Dermis blood vessel endothelial cell (primary cell): ENCODE measurements at regions not wholly inside any gene's neighbourhood (a gene's known extent, or its start where the extent isn't known, plus 50 kb on each side); places are given as distances from the start of the nearest gene placed in this dataset.

Experiments used
- DNase-seq: peaks from one replicate; pipeline ENCODE4 v3.0.0; 2010

DNA sequence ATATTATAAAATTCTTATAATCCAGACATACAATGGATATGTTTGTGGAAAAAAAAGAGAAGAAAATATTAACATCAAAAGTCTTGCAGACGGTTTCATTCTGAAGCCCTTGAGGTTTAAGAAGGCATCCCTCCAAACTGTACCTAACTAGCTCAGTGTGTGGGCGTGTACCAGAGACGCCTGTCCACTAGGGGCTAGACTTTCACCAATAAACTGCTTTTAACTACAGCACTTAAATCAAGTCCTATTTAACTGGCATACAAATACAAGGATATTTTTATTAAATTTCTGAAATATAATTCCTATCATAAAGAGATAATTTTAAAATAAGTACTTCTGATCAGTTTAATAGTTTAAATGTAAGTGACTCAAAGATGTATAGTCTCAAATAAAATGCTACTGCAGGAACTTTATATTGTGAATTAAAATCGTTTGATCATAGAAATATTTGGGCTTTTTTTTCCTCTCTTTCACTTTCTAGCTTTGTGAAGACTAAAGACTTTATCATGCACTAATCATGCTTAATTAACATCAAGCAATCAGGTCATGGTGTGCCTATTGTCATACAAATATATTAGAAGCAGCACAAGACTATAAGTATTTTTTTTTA is 437.7 kb downstream of the SATB2 start:
- DNase-seq, result no peak

DNA sequence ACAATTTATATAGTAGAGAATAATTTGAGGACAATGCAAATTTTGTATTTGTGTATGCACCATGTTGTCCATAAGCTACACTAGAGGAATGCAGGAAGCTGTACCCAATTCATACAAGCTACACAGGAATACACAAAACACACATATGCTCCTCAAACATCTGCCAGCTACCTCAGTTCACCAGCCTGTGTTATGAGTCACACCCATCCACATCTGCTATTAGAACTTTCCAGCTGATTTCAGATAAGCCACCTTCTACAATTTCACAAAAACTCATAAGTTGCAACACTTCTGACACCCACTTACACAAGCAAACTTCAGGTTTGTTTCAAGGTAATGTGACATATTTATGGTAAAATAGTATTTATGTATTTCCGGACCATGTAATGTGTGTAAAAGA is 438.9 kb downstream of the SATB2 start:
- DNase-seq, result no peak

GRCh38 chr2:199015072-199015471 is 442.7 kb downstream of the SATB2 start:
- no peak for DNase-seq

- no peak for DNase-seq
These were observed 443.5 kb downstream of the SATB2 start for GRCh38 chr2:199014226-199014625.

DNA sequence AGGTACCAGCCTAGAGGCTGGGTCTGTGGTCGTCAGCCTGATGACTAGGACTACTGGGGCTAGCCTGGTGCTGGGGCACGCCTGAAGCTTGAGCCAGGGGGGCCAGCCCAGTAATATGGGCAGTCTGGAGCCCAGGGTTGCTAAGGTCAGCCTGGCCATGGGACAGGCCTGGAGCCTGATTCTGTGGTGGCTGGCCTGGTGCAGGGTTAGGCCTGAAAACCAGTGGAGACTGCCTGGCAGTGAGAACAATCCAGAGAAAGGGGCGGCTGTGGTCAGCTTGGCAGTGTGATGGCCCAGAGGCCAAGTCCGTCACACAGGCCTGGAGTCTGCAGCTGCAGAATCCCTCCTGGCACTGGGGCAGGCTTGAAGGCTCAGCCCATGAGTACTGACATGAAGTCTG is 445.8 kb downstream of the SATB2 start:
- no peak for DNase-seq

GRCh38 chr2:198994678-198995077 is 463.1 kb downstream of the SATB2 start:
- DNase-seq, result no peak

GRCh38 chr2:198991431-198991830 is 466.3 kb downstream of the SATB2 start:
- DNase-seq, result no peak

DNA sequence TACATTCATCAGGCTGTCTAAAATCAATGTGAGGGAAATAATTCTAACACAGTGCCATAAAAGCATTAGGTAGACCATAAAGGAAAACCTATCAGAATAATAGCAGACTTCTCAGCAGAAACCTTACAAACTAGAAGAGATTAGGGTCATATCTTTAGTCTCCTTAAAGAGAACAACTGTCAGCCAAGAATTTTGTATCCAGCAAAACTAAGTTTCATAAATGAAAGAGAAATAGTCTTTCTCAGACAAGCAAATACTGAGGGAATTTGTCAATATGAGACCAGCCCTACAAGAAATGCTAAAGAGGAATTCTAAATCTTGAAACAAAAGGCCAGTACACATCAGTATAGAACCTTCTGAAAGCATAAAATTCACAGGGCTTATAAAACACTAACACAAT is 482.0 kb downstream of the SATB2 start:
- DNase-seq, result no peak

DNA sequence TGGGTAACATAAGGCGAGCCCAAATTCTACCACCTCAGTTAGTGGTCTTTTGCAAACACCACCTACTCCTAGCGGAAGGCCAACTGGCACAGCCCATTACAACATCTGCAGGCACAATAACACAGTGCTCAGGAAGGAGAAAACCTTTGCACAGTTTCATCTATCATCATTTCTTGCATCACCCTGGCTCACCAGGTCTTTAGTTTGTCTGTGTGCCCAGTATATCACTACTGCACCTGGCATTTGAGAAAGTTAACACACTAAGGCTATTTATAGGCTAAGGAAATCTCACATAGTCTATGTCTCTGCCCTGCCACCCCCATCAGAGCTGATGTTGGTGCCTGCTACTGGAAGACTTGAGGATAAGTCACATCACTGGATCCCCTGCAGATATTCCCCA is 484.0 kb downstream of the SATB2 start:
- DNase-seq, result peak; percentile 2

DNA sequence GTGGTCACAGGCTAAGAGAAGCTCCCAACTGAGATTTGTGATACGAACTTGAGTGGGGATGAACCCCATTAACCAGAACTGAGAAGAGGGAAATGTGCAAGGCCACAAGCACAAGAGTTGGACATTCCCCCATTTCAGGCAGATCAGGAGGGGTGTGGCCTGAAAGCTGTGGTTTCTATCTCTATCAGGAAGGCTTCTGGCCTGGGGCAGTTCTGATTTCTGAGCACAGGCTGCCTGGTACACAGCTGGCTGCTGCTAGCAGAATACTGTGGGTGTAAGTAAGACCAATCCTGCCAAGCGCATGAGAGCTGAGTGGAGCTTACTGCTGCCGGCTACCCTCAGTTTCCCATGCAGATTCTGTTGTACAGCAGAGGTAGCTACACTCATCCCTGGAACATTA is 484.6 kb downstream of the SATB2 start:
- DNase-seq, result no peak

DNA sequence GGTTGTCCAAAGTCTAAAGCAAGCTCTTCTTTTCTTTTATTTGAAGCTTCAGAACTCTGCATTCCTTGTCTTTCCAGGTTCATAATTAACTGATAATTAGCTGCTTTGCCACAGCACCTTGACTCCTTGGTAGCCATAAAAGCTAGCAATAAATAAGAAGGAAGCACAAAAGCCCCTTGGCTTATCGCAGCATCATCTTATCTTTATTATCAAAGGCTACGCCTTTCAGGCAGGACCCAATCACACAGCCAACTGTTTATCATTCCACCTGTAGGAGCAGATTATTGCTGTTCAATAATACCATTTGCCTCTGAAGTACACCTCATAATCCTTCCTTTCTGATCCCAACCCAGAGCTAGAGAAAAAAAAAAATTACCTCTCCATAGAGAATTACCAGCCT is 489.2 kb downstream of the SATB2 start:
- no peak for DNase-seq

DNA sequence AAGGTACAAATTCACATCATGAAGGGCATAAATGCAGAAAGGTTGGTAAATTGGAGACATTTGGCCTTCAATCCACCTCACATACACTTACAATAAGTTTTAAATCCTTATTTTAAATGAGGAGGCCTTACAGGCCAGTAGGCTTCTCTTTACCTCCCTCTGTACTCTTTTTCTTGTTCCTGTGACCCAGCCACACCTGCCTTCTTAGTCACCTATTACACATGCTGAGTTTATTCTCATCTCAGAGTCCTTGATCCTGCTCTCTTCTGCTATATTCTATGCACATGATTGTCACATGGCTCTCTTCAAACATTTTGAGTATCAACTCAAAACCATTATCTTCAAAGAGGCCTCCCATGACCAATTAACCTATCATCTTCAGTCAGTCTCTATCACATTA is 491.5 kb downstream of the SATB2 start:
- no peak for DNase-seq

DNA sequence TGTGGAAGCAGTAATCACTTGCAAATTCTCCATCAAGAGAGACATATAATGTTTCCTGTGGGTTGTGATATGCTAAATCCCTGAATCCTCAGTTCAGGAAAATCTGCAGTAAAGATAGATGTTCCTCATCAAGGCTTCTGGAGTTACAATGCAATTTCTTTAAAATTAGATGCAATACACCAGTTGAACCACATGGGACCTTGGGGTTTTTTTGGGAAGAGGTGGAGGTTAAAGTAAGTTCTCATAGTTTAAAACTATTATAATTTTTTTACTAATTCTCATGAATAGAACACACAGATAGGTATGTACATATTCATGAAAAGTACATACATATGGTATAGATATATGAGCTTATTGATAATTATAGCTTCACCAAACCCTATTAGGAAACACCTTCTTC is 496.2 kb downstream of the SATB2 start:
- no peak for DNase-seq

GRCh38 chr2:198957181-198957580 is 500.6 kb downstream of the SATB2 start:
- no peak for DNase-seq

- no peak for DNase-seq
These were observed 504.4 kb downstream of the SATB2 start for GRCh38 chr2:198953328-198953727.

DNA sequence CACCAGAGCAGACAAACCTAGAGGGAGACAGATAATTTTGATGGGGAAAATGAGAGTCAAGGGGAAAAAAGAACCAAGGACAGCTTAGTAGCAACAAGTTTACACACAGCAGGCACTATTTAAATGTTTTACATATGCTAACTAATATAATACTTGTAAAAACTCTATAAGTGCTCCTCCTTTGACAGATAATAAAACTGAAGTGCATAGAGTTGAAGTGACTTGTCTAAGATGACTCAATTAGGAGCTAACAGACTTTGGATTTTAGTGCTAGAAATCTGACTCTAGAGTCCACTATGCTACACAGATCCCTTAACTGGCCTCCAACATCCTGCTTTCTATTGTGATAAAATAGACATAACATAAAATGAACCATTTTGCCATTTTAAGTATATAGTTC is 506.9 kb downstream of the SATB2 start:
- DNase-seq, result no peak

DNA sequence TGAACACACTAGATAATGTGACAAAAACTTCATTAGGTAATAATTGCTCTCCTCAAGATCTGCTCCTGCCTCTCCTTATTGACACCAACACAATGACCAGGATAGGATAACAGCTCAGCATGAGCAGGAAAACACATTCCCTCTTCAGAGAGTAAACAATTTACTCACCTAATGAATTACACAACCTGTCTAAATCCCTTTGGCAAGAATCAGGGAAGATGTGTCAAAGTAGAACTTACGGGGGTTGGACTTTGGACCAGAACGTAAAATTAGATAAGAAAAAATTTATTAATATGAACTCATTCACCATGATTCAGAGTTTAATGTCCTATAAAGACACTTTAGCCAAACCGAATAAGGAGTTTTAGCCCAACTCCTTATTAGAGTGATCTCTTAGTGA is 512.2 kb downstream of the SATB2 start:
- no peak for DNase-seq

GRCh38 chr2:198930170-198930569 is 527.6 kb downstream of the SATB2 start:
- no peak for DNase-seq

GRCh38 chr2:198928026-198928425 is 529.7 kb downstream of the SATB2 start:
- no peak for DNase-seq

GRCh38 chr2:198917926-198918720 is 539.6 kb downstream of the SATB2 start:
- DNase-seq, result no peak

DNA sequence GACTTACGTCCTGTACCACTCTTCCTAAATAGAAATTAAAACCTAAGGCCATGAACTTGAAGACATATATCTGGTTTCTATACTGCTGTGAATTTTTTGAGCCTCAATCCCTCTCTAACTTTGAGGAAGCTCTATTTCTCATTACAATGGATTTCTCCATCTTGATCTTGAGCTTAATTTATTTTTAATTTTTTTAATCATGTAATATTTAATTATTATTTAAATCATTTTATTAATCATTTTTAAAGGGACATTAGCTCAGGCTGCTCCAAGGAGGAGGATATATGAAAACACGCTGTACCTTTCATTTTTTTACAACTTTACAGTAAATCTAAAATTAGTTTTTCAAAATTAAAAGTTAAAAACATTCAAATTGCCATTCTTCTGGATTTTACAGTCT is 540.5 kb downstream of the SATB2 start:
- DNase-seq, result no peak

DNA sequence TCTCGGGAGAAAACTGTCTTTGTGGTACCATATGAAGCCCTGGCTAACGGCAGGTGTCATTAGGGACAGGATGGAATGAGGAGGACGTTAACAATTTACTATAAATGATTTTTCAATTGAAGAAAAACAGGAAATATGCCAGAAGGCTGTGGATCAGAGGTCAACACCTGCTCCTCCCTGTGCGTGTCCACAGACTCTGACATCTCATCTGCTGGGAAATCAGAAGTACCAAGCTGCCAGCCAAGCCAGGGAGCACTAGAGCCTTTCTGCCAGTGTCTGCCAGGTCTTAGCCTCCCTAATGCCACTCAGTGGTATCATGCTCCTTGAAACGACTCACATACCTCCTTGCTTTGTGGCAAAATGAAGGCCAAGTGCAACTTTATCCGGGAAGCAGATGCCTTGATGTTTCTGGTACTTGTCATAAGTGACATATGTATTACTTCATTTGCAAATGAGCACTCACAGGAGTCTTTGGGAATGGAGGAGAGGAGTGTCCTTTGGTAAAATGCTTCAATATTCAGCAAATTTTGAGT is 541.1 kb downstream of the SATB2 start:
- DNase-seq, result no peak

DNA sequence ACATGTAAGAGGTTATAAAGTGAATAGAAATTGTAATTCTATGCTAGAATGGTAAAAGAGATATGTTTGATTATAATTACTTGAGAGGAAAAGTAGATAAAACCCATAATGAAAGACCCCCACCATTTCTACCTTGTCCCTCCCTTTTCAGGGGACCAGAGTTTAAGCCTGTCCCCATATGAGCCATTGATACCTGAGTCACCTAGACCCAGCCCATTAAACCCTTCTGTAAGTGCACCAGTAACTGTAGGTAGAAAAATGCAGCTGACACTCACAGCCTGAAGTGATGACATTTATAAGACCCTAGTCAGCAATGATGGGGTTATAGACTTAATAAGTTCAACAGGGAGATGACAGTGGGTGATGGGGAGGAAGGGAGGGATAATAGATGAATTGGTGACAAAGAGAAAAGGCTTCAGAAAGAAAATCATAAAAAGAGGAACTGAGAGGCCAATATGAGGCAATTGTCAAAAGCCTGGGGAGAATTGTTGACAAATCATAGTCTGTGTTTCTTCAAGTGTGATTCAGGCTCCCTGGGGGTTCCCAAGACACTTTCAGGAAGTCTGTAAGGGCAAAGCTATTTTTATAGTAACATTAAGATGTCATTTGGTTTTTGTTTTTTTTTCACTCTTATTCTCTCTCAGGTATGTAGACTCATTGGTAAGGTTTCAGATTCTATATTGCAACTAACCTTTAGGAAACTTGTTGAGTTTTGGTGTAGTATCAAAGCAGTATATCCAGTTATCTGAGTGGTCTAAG is 544.2 kb downstream of the SATB2 start:
- DNase-seq, result no peak
